ENCODE measurements at regions not wholly inside any gene's neighbourhood (a gene's known extent, or its start where the extent isn't known, plus 50 kb on each side); places are given as distances from the start of the nearest gene placed in this dataset.

- 89% methylated on average over 4 of the region's 4 CpGs for WGBS
- Histone ChIP-seq H3K9me3 (ENCODE audit: control insufficient read depth in 2 of 2, insufficient read depth in 1 of 2, low read length in 1 of 2) (no peaks in the 10 kb centered on the region), H3K27ac (ENCODE audit: low read depth in 1 of 2, low read length in 1 of 2) (no peak overlapping the region), H3K36me3 (ENCODE audit: control insufficient read depth in 2 of 2, insufficient read depth in 2 of 2, low read length in 1 of 2) (no peaks in the 10 kb centered on the region), H3K27me3 (ENCODE audit: control insufficient read depth in 2 of 2, insufficient read depth in 1 of 2, low read length in 1 of 2) (no peaks in the 10 kb centered on the region), H3K4me1 (ENCODE audit: control insufficient read depth in 2 of 2, insufficient read depth in 2 of 2, low read length in 2 of 2) (no peaks in the 10 kb centered on the region), H3K4me3 (ENCODE audit: low read length in 2 of 2) (no peak overlapping the region)
- no peak for DNase-seq (ENCODE audit: low read depth in 6 of 9, low spot score in 9 of 9)
Measured at GRCh38 chr13:76542176-76542575, 344.0 kb downstream of the KCTD12 start.

- 94% methylated on average over 3 of the region's 3 CpGs for WGBS
- no peak overlapping the region for H3K27ac ChIP-seq (ENCODE audit: low read depth in 1 of 2, low read length in 1 of 2)
- no peaks in the 10 kb centered on the region for H3K4me1 ChIP-seq (ENCODE audit: control insufficient read depth in 2 of 2, insufficient read depth in 2 of 2, low read length in 2 of 2)
- no peak for DNase-seq (ENCODE audit: low read depth in 6 of 9, low spot score in 9 of 9)
- H3K9me3 ChIP-seq (ENCODE audit: control insufficient read depth in 2 of 2, insufficient read depth in 1 of 2, low read length in 1 of 2), result no peaks in the 10 kb centered on the region
- no peaks in the 10 kb centered on the region for H3K27me3 ChIP-seq (ENCODE audit: control insufficient read depth in 2 of 2, insufficient read depth in 1 of 2, low read length in 1 of 2)
- no peaks in the 10 kb centered on the region for H3K36me3 ChIP-seq (ENCODE audit: control insufficient read depth in 2 of 2, insufficient read depth in 2 of 2, low read length in 1 of 2)
- no peak overlapping the region for H3K4me3 ChIP-seq (ENCODE audit: low read length in 2 of 2)
Measured at GRCh38 chr13:76538004-76538403, 348.2 kb downstream of the KCTD12 start.

DNA sequence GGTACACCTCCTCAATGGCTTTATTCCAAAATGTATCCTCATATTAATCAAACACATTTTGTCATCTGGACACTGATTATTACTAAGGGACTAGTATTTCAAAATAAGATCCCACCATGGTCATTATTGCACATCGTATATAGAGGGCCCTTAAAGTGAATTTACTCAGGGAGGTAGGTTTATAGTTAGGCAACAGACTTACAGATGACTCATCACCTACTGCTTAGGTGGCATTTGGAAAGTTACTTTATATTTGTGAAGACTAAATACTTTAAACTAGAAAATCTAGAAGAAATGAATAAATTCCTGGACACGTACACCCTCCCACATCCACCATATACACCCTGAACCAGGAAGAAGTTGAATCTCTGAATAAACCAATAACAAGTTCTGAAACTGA lies 353.0 kb downstream of the KCTD12 start:
- Histone ChIP-seq H3K4me1 (ENCODE audit: control insufficient read depth in 2 of 2, insufficient read depth in 2 of 2, low read length in 2 of 2) (no peaks in the 10 kb centered on the region), H3K36me3 (ENCODE audit: control insufficient read depth in 2 of 2, insufficient read depth in 2 of 2, low read length in 1 of 2) (no peaks in the 10 kb centered on the region), H3K27ac (ENCODE audit: low read depth in 1 of 2, low read length in 1 of 2) (no peak overlapping the region), H3K9me3 (ENCODE audit: control insufficient read depth in 2 of 2, insufficient read depth in 1 of 2, low read length in 1 of 2) (no peaks in the 10 kb centered on the region), H3K4me3 (ENCODE audit: low read length in 2 of 2) (no peak overlapping the region), H3K27me3 (ENCODE audit: control insufficient read depth in 2 of 2, insufficient read depth in 1 of 2, low read length in 1 of 2) (no peaks in the 10 kb centered on the region)
- no peak for DNase-seq (ENCODE audit: low read depth in 6 of 9, low spot score in 9 of 9)
- 95% methylated on average over 2 of the region's 2 CpGs for WGBS

DNA sequence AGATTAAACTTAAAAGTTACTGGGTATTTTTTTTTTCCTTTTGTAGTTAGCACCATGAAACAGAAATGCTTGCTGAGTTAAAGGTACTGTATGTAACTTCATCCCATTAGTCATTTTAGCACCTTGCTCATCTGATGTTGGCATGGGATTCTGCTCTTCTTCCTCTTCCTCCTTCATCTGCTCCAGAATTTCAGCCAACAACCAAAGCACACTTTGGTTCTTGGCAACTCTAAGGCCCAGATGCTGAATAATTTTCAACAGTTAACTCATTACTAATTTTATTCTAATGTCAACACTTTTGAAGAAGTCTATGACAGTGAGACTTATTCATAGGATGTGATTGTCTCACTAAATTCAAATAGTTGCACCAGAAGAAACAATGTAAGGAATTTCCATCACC lies 359.2 kb downstream of the KCTD12 start:
- H3K4me1 ChIP-seq (ENCODE audit: control insufficient read depth in 2 of 2, insufficient read depth in 2 of 2, low read length in 2 of 2), result no peaks in the 10 kb centered on the region
- no peak overlapping the region for H3K27ac ChIP-seq (ENCODE audit: low read depth in 1 of 2, low read length in 1 of 2)
- H3K36me3 ChIP-seq (ENCODE audit: control insufficient read depth in 2 of 2, insufficient read depth in 2 of 2, low read length in 1 of 2), result no peaks in the 10 kb centered on the region
- no peaks in the 10 kb centered on the region for H3K9me3 ChIP-seq (ENCODE audit: control insufficient read depth in 2 of 2, insufficient read depth in 1 of 2, low read length in 1 of 2)
- DNase-seq (ENCODE audit: low read depth in 6 of 9, low spot score in 9 of 9), result no peak
- H3K4me3 ChIP-seq (ENCODE audit: low read length in 2 of 2), result no peak overlapping the region
- H3K27me3 ChIP-seq (ENCODE audit: control insufficient read depth in 2 of 2, insufficient read depth in 1 of 2, low read length in 1 of 2), result no peaks in the 10 kb centered on the region

DNA sequence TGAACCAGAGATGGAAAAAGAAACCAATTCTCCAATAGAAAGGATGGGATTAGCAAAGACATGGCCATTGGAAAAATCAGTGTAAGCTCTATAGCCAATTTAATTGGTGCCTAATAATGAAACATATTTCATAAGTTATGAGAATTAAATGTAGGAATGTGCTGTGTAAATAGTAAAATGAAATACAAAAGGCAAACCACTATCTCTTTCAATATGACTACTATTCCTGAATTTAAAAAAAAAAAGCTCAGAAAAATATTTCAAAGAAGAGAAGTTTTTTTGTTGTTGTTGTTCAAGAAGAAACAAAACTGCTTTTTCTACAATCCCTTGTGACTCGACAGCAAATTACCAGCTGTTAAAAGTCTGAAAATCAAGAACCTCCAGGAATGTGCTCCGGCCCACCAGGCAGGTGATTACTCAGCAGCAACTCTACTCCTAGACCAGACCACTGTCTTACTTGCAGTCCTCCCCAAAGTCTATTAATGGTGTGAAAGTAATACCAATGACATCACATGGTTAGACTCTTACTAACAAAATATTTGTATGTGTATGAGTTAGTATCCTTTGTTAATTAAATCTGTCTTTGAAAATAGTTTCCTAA lies 362.4 kb downstream of the KCTD12 start:
- 95% methylated on average over 2 of the region's 2 CpGs for WGBS
- DNase-seq (ENCODE audit: low read depth in 6 of 9, low spot score in 9 of 9), result no peak
- no peak overlapping the region for H3K4me3 ChIP-seq (ENCODE audit: low read length in 2 of 2)

GRCh38 chr13:76522083-76522755 lies 364.0 kb downstream of the KCTD12 start:
- Histone ChIP-seq H3K36me3 (ENCODE audit: control insufficient read depth in 2 of 2, insufficient read depth in 2 of 2, low read length in 1 of 2) (no peaks in the 10 kb centered on the region), H3K4me1 (ENCODE audit: control insufficient read depth in 2 of 2, insufficient read depth in 2 of 2, low read length in 2 of 2) (no peaks in the 10 kb centered on the region), H3K4me3 (ENCODE audit: low read length in 2 of 2) (no peak overlapping the region), H3K27ac (ENCODE audit: low read depth in 1 of 2, low read length in 1 of 2) (no peak overlapping the region), H3K9me3 (ENCODE audit: control insufficient read depth in 2 of 2, insufficient read depth in 1 of 2, low read length in 1 of 2) (no peaks in the 10 kb centered on the region), H3K27me3 (ENCODE audit: control insufficient read depth in 2 of 2, insufficient read depth in 1 of 2, low read length in 1 of 2) (no peaks in the 10 kb centered on the region)
- 91% methylated on average over 4 of the region's 4 CpGs for WGBS
- DNase-seq (ENCODE audit: low read depth in 6 of 9, low spot score in 9 of 9), result no peak

More for the DNA sequence above, 362.4 kb downstream of the KCTD12 start:
- Histone ChIP-seq H3K9me3 (ENCODE audit: control insufficient read depth in 2 of 2, insufficient read depth in 1 of 2, low read length in 1 of 2) (no peaks in the 10 kb centered on the region), H3K27ac (ENCODE audit: low read depth in 1 of 2, low read length in 1 of 2) (no peak overlapping the region), H3K4me1 (ENCODE audit: control insufficient read depth in 2 of 2, insufficient read depth in 2 of 2, low read length in 2 of 2) (no peaks in the 10 kb centered on the region), H3K27me3 (ENCODE audit: control insufficient read depth in 2 of 2, insufficient read depth in 1 of 2, low read length in 1 of 2) (no peaks in the 10 kb centered on the region), H3K36me3 (ENCODE audit: control insufficient read depth in 2 of 2, insufficient read depth in 2 of 2, low read length in 1 of 2) (no peaks in the 10 kb centered on the region)

DNA sequence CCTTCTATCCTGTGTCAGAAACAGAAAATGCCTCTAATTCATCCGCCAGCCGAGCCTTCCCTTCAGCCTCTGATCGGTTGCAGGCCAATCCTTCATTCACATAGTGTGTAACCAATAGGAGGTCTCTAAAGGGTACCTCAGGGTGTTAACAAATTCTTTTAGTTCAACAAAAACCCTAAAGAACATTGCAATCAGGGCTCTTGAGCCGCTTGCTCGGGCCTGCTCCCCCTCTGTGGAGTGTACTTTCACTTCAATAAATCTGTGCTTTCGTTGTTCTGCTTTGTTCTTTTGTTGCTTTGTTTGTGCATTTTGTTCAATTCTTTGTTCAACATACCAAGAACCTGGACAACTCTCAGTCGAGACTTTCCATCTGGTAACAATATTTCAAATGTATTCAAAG lies 366.5 kb downstream of the KCTD12 start:
- Histone ChIP-seq H3K36me3 (ENCODE audit: control insufficient read depth in 2 of 2, insufficient read depth in 2 of 2, low read length in 1 of 2) (no peaks in the 10 kb centered on the region), H3K4me1 (ENCODE audit: control insufficient read depth in 2 of 2, insufficient read depth in 2 of 2, low read length in 2 of 2) (no peaks in the 10 kb centered on the region), H3K4me3 (ENCODE audit: low read length in 2 of 2) (no peak overlapping the region), H3K9me3 (ENCODE audit: control insufficient read depth in 2 of 2, insufficient read depth in 1 of 2, low read length in 1 of 2) (no peaks in the 10 kb centered on the region), H3K27ac (ENCODE audit: low read depth in 1 of 2, low read length in 1 of 2) (no peak overlapping the region), H3K27me3 (ENCODE audit: control insufficient read depth in 2 of 2, insufficient read depth in 1 of 2, low read length in 1 of 2) (no peaks in the 10 kb centered on the region)
- DNase-seq (ENCODE audit: low read depth in 6 of 9, low spot score in 9 of 9), result no peak
- 98% methylated on average over 7 of the region's 7 CpGs for WGBS

DNA sequence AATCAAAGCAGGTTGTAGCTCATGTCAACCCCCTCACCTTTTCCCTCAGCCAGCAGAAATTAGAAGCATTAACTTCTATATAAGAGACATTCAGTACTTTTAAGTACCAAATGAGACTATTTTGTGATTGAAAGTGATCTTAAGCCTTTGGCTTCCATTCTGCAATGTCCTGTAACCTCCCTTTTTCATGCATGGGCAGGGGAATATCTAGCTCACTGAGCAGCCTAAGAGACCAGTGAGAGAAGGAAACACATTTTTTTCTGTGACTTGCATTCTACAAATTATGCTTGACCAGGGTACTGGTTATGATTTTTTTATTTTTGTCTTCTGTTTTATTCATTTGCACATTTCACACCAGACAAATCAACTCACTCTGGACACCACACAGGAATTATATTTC lies 369.6 kb downstream of the KCTD12 start:
- H3K27ac ChIP-seq (ENCODE audit: low read depth in 1 of 2, low read length in 1 of 2), result no peak overlapping the region
- no peaks in the 10 kb centered on the region for H3K9me3 ChIP-seq (ENCODE audit: control insufficient read depth in 2 of 2, insufficient read depth in 1 of 2, low read length in 1 of 2)
- no peaks in the 10 kb centered on the region for H3K36me3 ChIP-seq (ENCODE audit: control insufficient read depth in 2 of 2, insufficient read depth in 2 of 2, low read length in 1 of 2)
- H3K4me1 ChIP-seq (ENCODE audit: control insufficient read depth in 2 of 2, insufficient read depth in 2 of 2, low read length in 2 of 2), result no peaks in the 10 kb centered on the region
- H3K4me3 ChIP-seq (ENCODE audit: low read length in 2 of 2), result no peak overlapping the region
- H3K27me3 ChIP-seq (ENCODE audit: control insufficient read depth in 2 of 2, insufficient read depth in 1 of 2, low read length in 1 of 2), result no peaks in the 10 kb centered on the region
- no peak for DNase-seq (ENCODE audit: low read depth in 6 of 9, low spot score in 9 of 9)

GRCh38 chr13:76516013-76516412 lies 370.2 kb downstream of the KCTD12 start:
- Histone ChIP-seq H3K27me3 (ENCODE audit: control insufficient read depth in 2 of 2, insufficient read depth in 1 of 2, low read length in 1 of 2) (no peaks in the 10 kb centered on the region), H3K4me1 (ENCODE audit: control insufficient read depth in 2 of 2, insufficient read depth in 2 of 2, low read length in 2 of 2) (no peaks in the 10 kb centered on the region), H3K36me3 (ENCODE audit: control insufficient read depth in 2 of 2, insufficient read depth in 2 of 2, low read length in 1 of 2) (no peaks in the 10 kb centered on the region), H3K9me3 (ENCODE audit: control insufficient read depth in 2 of 2, insufficient read depth in 1 of 2, low read length in 1 of 2) (no peaks in the 10 kb centered on the region), H3K4me3 (ENCODE audit: low read length in 2 of 2) (no peak overlapping the region), H3K27ac (ENCODE audit: low read depth in 1 of 2, low read length in 1 of 2) (no peak overlapping the region)
- no peak for DNase-seq (ENCODE audit: low read depth in 6 of 9, low spot score in 9 of 9)
- WGBS, result 87% methylated on average over 1 of the region's 1 CpG

Measured in thymus (tissue), 11 donors.